Osteoblast (primary cell): ENCODE measurements at regions not wholly inside any gene's neighbourhood (a gene's known extent, or its start where the extent isn't known, plus 50 kb on each side); places are given as distances from the start of the nearest gene placed in this dataset.

Experiments used
- DNase-seq: peaks from one replicate; pipeline ENCODE4 v3.0.0; 2011; ENCODE audit warnings: low spot score, mixed read lengths; ENCODE audit not compliant: insufficient read length; ENCODE audit errors: missing footprints
- H2AFZ ChIP-seq: 2 replicates; pipeline ENCODE4 v1.6.0; 2011; ENCODE audit warnings: mild to moderate bottlenecking, low read length
- H3K27ac ChIP-seq: 2 replicates; pipeline ENCODE4 v1.5.1; 2011; ENCODE audit warnings: mild to moderate bottlenecking, low read depth, low read length, moderate library complexity
- H3K27me3 ChIP-seq: 2 replicates; pipeline ENCODE4 v1.6.0; 2012; ENCODE audit warnings: mild to moderate bottlenecking, control low read depth, inconsistent platforms, low read length, moderate library complexity; ENCODE audit not compliant: insufficient read depth
- H3K36me3 ChIP-seq: 2 replicates; pipeline ENCODE4 v1.5.1; 2011; ENCODE audit warnings: mild to moderate bottlenecking, low read length, control low read depth, moderate library complexity; ENCODE audit not compliant: insufficient read depth
- H3K4me1 ChIP-seq: 2 replicates; pipeline ENCODE4 v1.5.1; 2011; ENCODE audit warnings: mild to moderate bottlenecking, low read length, control low read depth, moderate library complexity; ENCODE audit not compliant: insufficient read depth
- H3K4me2 ChIP-seq: 2 replicates; pipeline ENCODE4 v1.6.0; 2011; ENCODE audit warnings: mild to moderate bottlenecking, low read length; ENCODE audit not compliant: insufficient read depth
- H3K4me3 ChIP-seq: fragments of 200-600 bp; sonication (generic); 3 replicates; pipeline ENCODE4 v1.5.1; 2012; ENCODE audit warnings: mild to moderate bottlenecking, low read length, inconsistent platforms; ENCODE audit not compliant: insufficient read depth
- H3K79me2 ChIP-seq: 2 replicates; pipeline ENCODE4 v1.6.0; 2012; ENCODE audit warnings: mild to moderate bottlenecking, low read length, control low read depth, inconsistent platforms; ENCODE audit not compliant: insufficient read depth
- H3K9me3 ChIP-seq: 2 replicates; pipeline ENCODE4 v1.5.1; 2011; ENCODE audit warnings: low read depth, low read length, control low read depth
- H4K20me1 ChIP-seq: 2 replicates; pipeline ENCODE4 v1.6.0; 2012; ENCODE audit warnings: mild to moderate bottlenecking, low read length, control low read depth; ENCODE audit not compliant: insufficient read depth
- CTCF ChIP-seq: IDR thresholded peaks from 2 replicates; pipeline ENCODE4 v1.5.1; 2011; ENCODE audit warnings: mild to moderate bottlenecking, low read depth, low read length, moderate library complexity; ENCODE audit errors: extremely low read depth

GRCh38 chr13:58081301-58081820 is 449.8 kb downstream of the PCDH17 start:
- H3K27me3 ChIP-seq: no peaks in the 10 kb centered on the region
- H3K79me2 ChIP-seq: no peaks in the 10 kb centered on the region
- H4K20me1 ChIP-seq: no peaks in the 10 kb centered on the region
- H2AFZ ChIP-seq: no peak overlapping the region
- no peak overlapping the region for H3K27ac ChIP-seq
- no peak for DNase-seq
- H3K9me3 ChIP-seq: peaks cover 4% of the 10 kb centered on the region
- H3K36me3 ChIP-seq: no peaks in the 10 kb centered on the region
- no peaks in the 10 kb centered on the region for H3K4me1 ChIP-seq
- H3K4me2 ChIP-seq: no peak overlapping the region
- no peak overlapping the region for H3K4me3 ChIP-seq
- TF ChIP-seq CTCF: no peak

DNA sequence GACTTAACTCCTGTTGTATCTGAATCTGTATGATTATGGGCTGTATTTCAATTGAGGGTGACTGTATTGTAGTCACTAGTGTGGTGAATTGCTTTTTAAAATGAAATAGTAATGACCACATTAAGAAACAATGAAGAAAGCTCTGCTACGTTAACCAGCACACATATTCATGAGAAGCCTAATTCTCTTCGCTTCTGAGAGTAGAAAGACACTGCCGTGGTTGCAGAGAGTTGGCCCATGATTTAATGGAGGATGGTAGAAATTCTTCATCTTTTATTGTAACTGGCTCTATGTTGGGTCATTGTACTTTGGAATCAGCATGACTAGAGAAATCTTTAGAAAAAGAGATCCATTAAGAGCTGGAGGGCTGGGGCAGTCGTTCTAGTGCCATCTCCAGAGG is 451.5 kb downstream of the PCDH17 start:
- Histone ChIP-seq H2AFZ (no peak overlapping the region), H3K27me3 (no peaks in the 10 kb centered on the region), H4K20me1 (no peaks in the 10 kb centered on the region), H3K27ac (no peak overlapping the region), H3K4me1 (no peaks in the 10 kb centered on the region), H3K4me3 (no peak overlapping the region), H3K36me3 (no peaks in the 10 kb centered on the region), H3K79me2 (no peaks in the 10 kb centered on the region), H3K4me2 (no peak overlapping the region), H3K9me3 (peaks cover 4% of the 10 kb centered on the region)
- DNase-seq: no peak
- no peak for TF ChIP-seq CTCF

GRCh38 chr13:58085274-58085673 is 453.7 kb downstream of the PCDH17 start:
- Histone ChIP-seq H4K20me1 (no peaks in the 10 kb centered on the region), H3K27ac (no peak overlapping the region), H3K4me2 (no peak overlapping the region), H3K4me3 (no peak overlapping the region), H3K36me3 (no peaks in the 10 kb centered on the region), H2AFZ (no peak overlapping the region), H3K4me1 (no peaks in the 10 kb centered on the region), H3K9me3 (peaks cover 4% of the 10 kb centered on the region), H3K79me2 (no peaks in the 10 kb centered on the region), H3K27me3 (no peaks in the 10 kb centered on the region)
- DNase-seq: no peak
- TF ChIP-seq CTCF: no peak

- H3K9me3 ChIP-seq: peaks cover 4% of the 10 kb centered on the region
- no peak overlapping the region for H3K27ac ChIP-seq
- H3K4me1 ChIP-seq: no peaks in the 10 kb centered on the region
- no peak for DNase-seq
- no peak overlapping the region for H2AFZ ChIP-seq
- no peak for TF ChIP-seq CTCF
- no peak overlapping the region for H3K4me2 ChIP-seq
- H3K79me2 ChIP-seq: no peaks in the 10 kb centered on the region
- H3K36me3 ChIP-seq: no peaks in the 10 kb centered on the region
- H3K4me3 ChIP-seq: no peak overlapping the region
- no peaks in the 10 kb centered on the region for H3K27me3 ChIP-seq
- H4K20me1 ChIP-seq: no peaks in the 10 kb centered on the region
Observed at GRCh38 chr13:58085819-58086218, 454.3 kb downstream of the PCDH17 start.
